ENCODE measurements at regions not wholly inside any gene's neighbourhood (a gene's known extent, or its start where the extent isn't known, plus 50 kb on each side); places are given as distances from the start of the nearest gene placed in this dataset.

DNA sequence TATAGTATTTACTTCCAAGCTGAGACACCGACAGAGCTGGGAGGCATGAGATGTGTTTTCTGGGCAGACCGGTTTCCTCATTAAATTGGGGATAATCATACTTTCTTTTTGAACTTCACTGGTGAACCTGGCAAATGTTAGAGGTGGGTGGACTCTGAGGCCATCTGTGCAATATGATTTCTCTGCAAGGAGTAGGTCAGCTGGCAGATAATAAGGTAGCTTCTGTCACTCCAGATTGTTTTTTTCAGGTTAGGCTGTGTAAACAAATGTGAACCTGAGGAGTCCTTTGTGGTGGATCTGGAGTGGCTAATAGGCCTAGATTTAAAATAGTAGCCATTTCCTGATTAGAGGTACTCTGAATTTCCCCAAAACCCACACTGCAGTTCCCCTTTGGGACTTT, 75.4 kb upstream of the S1PR3 start:
- no peak for TF ChIP-seq EZH2 (IDR thresholded peaks at IDR 0.05; ENCODE audit: borderline replicate concordance, insufficient read depth, low read depth, low read length, poor library complexity, severe bottlenecking)
- TF ChIP-seq CTCF (IDR thresholded peaks at IDR 0.05) = no peak
- Histone ChIP-seq H3K4me1 (ENCODE audit: control insufficient read depth in 2 of 2, insufficient read depth in 2 of 2, low read length in 2 of 2) (peaks cover 8 to 12% of the 10 kb centered on the region in 2 donors), H3K9me3 (ENCODE audit: control extremely low read depth in 1 of 3, control insufficient read depth in 2 of 3, insufficient read depth in 1 of 3, low read length in 2 of 3) (peaks cover 0 to 17% (median 15%) of the 10 kb centered on the region in 3 donors), H3K27ac (ENCODE audit: low read length in 2 of 2) (no peak overlapping the region), H3K4me2 (replicated peaks; ENCODE audit: low read depth, low read length, poor library complexity, severe bottlenecking) (no peak overlapping the region), H3K36me3 (replicated peaks in 1 of 2; ENCODE audit: control extremely low read depth in 1 of 2, control insufficient read depth in 1 of 2, extremely low read depth in 1 of 2, insufficient read depth in 2 of 2, low read length in 1 of 2) (no peaks in the 10 kb centered on the region), H4K20me1 (ENCODE audit: control insufficient read depth, insufficient read depth, low read length, poor library complexity, severe bottlenecking) (no peaks in the 10 kb centered on the region), H3K9ac (ENCODE audit: low read length) (no peak overlapping the region), H3K27me3 (replicated peaks in 1 of 4; ENCODE audit: control extremely low read depth in 1 of 4, control insufficient read depth in 3 of 4, insufficient read depth in 4 of 4, low read length in 3 of 4) (no peaks in the 10 kb centered on the region), H2AFZ (ENCODE audit: insufficient read depth, low read depth, low read length, poor library complexity, severe bottlenecking) (no peak overlapping the region), H3K79me2 (ENCODE audit: control insufficient read depth, insufficient read depth, low read length) (no peaks in the 10 kb centered on the region), H3K4me3 (ENCODE audit: control extremely low read depth in 1 of 5, extremely low read depth in 1 of 5, insufficient read depth in 1 of 5, low read depth in 2 of 5, low read length in 4 of 5) (no peak overlapping the region)
- Mint-ChIP-seq H3K4me1 (peaks cover 3% of the 10 kb centered on the region), H3K27ac (no peak overlapping the region), H3K9me3 (ENCODE audit: insufficient read depth) (peaks cover 5% of the 10 kb centered on the region), H3K4me3 (no peak overlapping the region), H3K27me3 (peaks cover 3% of the 10 kb centered on the region)
- ATAC-seq (ENCODE audit: low read depth) = no peak
- 100% methylated on average over 1 of the region's 2 CpGs for WGBS (ENCODE audit: insufficient coverage)
- intact Hi-C loops (cut with micrococcal nuclease) = no loop called here
- no peak for DNase-seq
- ChIA-PET POLR2A (no interaction called here), CTCF (no interaction called here)

DNA sequence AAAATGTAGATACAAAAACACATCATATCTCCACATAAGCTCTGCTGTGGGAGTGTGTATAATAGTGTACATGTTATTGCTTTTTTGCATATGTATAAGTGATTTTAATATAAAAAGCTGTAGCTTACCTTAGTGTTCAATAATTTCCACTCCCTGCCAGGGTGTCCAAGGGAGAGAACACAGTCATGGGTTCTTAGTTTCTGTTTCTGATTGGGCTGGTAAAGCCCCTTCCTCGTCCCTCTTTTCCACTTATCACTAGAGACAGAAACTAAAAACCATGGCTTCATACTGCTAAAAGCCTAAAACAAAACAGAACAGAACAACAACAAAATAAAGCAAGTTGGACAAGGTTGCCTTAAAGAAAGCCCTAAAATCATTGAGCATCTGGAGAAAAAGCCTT, 74.4 kb upstream of the S1PR3 start:
- Histone ChIP-seq H3K4me2 (replicated peaks; ENCODE audit: low read depth, low read length, poor library complexity, severe bottlenecking) (no peak overlapping the region), H3K36me3 (replicated peaks in 1 of 2; ENCODE audit: control extremely low read depth in 1 of 2, control insufficient read depth in 1 of 2, extremely low read depth in 1 of 2, insufficient read depth in 2 of 2, low read length in 1 of 2) (no peaks in the 10 kb centered on the region), H2AFZ (ENCODE audit: insufficient read depth, low read depth, low read length, poor library complexity, severe bottlenecking) (no peak overlapping the region), H3K4me1 (ENCODE audit: control insufficient read depth in 2 of 2, insufficient read depth in 2 of 2, low read length in 2 of 2) (peaks cover 17 to 22% of the 10 kb centered on the region in 2 donors), H3K9me3 (ENCODE audit: control extremely low read depth in 1 of 3, control insufficient read depth in 2 of 3, insufficient read depth in 1 of 3, low read length in 2 of 3) (peaks cover 0 to 17% (median 15%) of the 10 kb centered on the region in 3 donors), H3K9ac (ENCODE audit: low read length) (no peak overlapping the region), H3K79me2 (ENCODE audit: control insufficient read depth, insufficient read depth, low read length) (no peaks in the 10 kb centered on the region), H3K27ac (ENCODE audit: low read length in 2 of 2) (no peak overlapping the region), H3K27me3 (replicated peaks in 1 of 4; ENCODE audit: control extremely low read depth in 1 of 4, control insufficient read depth in 3 of 4, insufficient read depth in 4 of 4, low read length in 3 of 4) (no peaks in the 10 kb centered on the region), H3K4me3 (ENCODE audit: control extremely low read depth in 1 of 5, extremely low read depth in 1 of 5, insufficient read depth in 1 of 5, low read depth in 2 of 5, low read length in 4 of 5) (no peak overlapping the region), H4K20me1 (ENCODE audit: control insufficient read depth, insufficient read depth, low read length, poor library complexity, severe bottlenecking) (no peaks in the 10 kb centered on the region)
- Mint-ChIP-seq H3K27ac (no peak overlapping the region), H3K4me3 (no peak overlapping the region), H3K4me1 (peaks cover 11% of the 10 kb centered on the region), H3K27me3 (peaks cover 3% of the 10 kb centered on the region), H3K9me3 (ENCODE audit: insufficient read depth) (peaks cover 5% of the 10 kb centered on the region)
- intact Hi-C loops (cut with micrococcal nuclease) = no loop called here
- CTCF ChIA-PET = no interaction called here
- ATAC-seq (ENCODE audit: low read depth) (no peak), DNase-seq (no peak)
- POLR2A ChIA-PET = no interaction called here
- TF ChIP-seq CTCF (IDR thresholded peaks at IDR 0.05) (no peak), EZH2 (IDR thresholded peaks at IDR 0.05; ENCODE audit: borderline replicate concordance, insufficient read depth, low read depth, low read length, poor library complexity, severe bottlenecking) (no peak)
- no CpG with 5 or more reads among the region's 1 CpG for WGBS (ENCODE audit: insufficient coverage)

All from B cell (primary cell).